ENCODE measurements at regions not wholly inside any gene's neighbourhood (a gene's known extent, or its start where the extent isn't known, plus 50 kb on each side); places are given as distances from the start of the nearest gene placed in this dataset.

- no peak for TF ChIP-seq CTCF (conservative IDR thresholded peaks at IDR 0.05; ENCODE audit: low read length)
- TF ChIP-seq EZH2phosphoT487 (IDR thresholded peaks at IDR 0.05; ENCODE audit: borderline replicate concordance), result no peak
Observed at GRCh38 chr2:47696478-47696831, 86.5 kb upstream of the MSH6 start.

Data from Loucy (cell line).